Adipocyte (in vitro differentiated cells): ENCODE measurements at regions not wholly inside any gene's neighbourhood (a gene's known extent, or its start where the extent isn't known, plus 50 kb on each side); places are given as distances from the start of the nearest gene placed in this dataset.

ENCODE experiments used
- DNase-seq: peaks from one replicate; pipeline ENCODE4 v3.0.0-alpha.2; 2015; ENCODE audit warnings: low read depth
- H3K27me3 ChIP-seq: replicated peaks from 2 replicates; pipeline ENCODE4 v1.7.0; 2013; ENCODE audit warnings: mild to moderate bottlenecking, low read length, moderate library complexity; ENCODE audit not compliant: control insufficient read depth, insufficient read depth
- H3K36me3 ChIP-seq: 2 replicates; pipeline ENCODE4 v1.7.0; 2013; ENCODE audit warnings: low read length, mild to moderate bottlenecking, moderate library complexity; ENCODE audit not compliant: control insufficient read depth, insufficient read depth, severe bottlenecking
- H3K4me1 ChIP-seq: 2 replicates; pipeline ENCODE4 v1.7.0; 2013; ENCODE audit warnings: mild to moderate bottlenecking, low read length, moderate library complexity; ENCODE audit not compliant: control insufficient read depth, insufficient read depth
- H3K4me3 ChIP-seq: 2 replicates; pipeline ENCODE4 v1.7.0; 2013; ENCODE audit warnings: mild to moderate bottlenecking, low read length, moderate library complexity
- H3K9ac ChIP-seq: 2 replicates; pipeline ENCODE4 v1.7.0; 2013; ENCODE audit warnings: mild to moderate bottlenecking, low read length, moderate library complexity
- H3K9me3 ChIP-seq: 2 replicates; pipeline ENCODE4 v1.7.0; 2013; ENCODE audit warnings: mild to moderate bottlenecking, low read length, moderate library complexity; ENCODE audit not compliant: control insufficient read depth

DNA sequence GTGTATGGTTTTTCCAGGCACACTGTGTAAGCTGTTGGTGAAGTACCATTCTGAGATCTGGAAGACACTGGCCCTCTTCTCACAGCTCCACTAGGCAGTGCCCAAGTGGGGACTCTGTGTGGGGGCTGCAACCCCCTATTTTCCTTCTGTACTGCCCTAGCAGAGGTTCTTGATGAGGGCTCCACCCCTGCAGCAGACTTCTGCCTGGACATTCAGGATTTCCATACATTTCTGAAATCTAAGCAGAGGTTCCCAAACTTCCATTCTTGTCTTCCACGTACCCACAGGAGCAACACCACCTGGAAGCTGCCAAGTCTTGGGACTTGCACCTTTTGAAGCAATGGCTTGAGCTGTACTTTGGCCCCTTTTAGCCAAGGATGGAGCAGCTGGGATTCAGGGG lies 85.2 kb upstream of the PRMT8 start:
- Histone ChIP-seq H3K4me3 (no peak overlapping the region), H3K27me3 (no peaks in the 10 kb centered on the region), H3K36me3 (no peaks in the 10 kb centered on the region), H3K9ac (no peak overlapping the region), H3K9me3 (peaks cover 34% of the 10 kb centered on the region), H3K4me1 (no peaks in the 10 kb centered on the region)
- no peak for DNase-seq

- no peak for DNase-seq
Measured at GRCh38 chr12:3407723-3408122, 83.3 kb upstream of the PRMT8 start.

DNA sequence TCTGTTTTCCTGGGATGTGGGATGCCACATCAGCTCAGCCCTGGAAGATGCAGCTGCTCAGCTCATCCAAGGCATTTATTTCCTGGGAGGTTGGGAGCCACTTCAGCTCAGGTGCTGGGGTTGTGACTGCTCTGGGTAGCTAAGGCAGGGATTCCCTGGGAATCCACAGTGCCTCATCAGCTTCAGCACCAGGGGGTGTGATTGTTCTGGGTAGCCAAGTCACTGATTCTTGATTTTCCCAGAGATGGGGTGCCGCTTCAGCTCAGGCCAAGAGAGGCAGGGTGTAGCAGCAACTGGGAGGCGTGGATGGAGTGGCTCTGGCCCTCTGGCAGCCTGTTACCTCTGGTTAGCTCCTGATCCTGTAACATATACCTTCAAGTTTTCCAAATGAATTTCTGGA lies 81.3 kb upstream of the PRMT8 start:
- H3K4me3 ChIP-seq = no peak overlapping the region
- peaks cover 41% of the 10 kb centered on the region for H3K9me3 ChIP-seq
- H3K27me3 ChIP-seq = no peaks in the 10 kb centered on the region
- H3K36me3 ChIP-seq = no peaks in the 10 kb centered on the region
- no peaks in the 10 kb centered on the region for H3K4me1 ChIP-seq
- no peak for DNase-seq
- H3K9ac ChIP-seq = no peak overlapping the region

More at GRCh38 chr12:3407723-3408122, 83.3 kb upstream of the PRMT8 start:
- Histone ChIP-seq H3K9me3 (peaks cover 34% of the 10 kb centered on the region), H3K27me3 (no peaks in the 10 kb centered on the region), H3K9ac (no peak overlapping the region), H3K36me3 (no peaks in the 10 kb centered on the region), H3K4me3 (no peak overlapping the region), H3K4me1 (no peaks in the 10 kb centered on the region)

DNA sequence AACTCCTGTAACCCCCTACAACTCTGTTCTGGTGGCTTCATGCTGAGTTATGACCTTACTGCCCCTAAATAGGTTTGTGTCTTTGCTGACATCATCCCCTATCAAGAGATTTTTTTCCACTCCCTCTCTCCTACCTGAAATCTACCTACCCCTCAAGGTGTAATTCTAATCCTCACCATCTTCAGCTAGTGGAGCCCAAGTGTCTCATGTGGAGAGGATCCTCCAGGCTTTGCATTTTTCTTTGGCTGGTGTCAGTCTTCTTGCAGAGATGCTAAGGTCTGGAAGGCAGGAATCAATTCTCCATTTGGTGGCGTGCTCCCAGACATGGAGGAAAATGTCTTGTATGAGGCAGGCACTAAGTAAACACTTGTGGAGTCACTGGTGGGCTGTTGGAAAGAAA lies 74.8 kb upstream of the PRMT8 start:
- Histone ChIP-seq H3K9me3 (peaks cover 8% of the 10 kb centered on the region), H3K4me1 (no peaks in the 10 kb centered on the region), H3K9ac (no peak overlapping the region), H3K4me3 (no peak overlapping the region), H3K36me3 (no peaks in the 10 kb centered on the region), H3K27me3 (peaks cover 28% of the 10 kb centered on the region)
- DNase-seq = no peak

DNA sequence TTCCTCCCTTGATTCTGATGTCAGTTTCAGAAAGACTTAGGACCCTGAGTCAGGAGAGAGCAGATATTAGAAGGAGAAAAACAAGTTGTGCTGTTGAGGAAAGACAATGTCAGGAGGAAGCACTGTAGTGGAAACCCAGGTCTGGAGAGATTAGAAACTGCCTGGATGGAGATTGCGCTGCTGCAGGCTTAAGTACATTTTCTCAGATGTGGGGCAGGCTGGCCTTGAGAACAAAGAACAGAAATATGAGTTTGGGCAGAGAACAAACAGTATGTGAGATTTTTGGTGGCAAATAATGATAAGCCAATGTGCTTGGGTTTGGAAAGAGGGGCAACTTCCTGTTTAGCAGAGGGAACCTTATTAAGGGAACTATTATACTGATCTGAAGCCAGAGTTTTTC lies 74.3 kb upstream of the PRMT8 start:
- peaks cover 8% of the 10 kb centered on the region for H3K9me3 ChIP-seq
- H3K9ac ChIP-seq = no peak overlapping the region
- DNase-seq = no peak
- no peaks in the 10 kb centered on the region for H3K36me3 ChIP-seq
- no peaks in the 10 kb centered on the region for H3K4me1 ChIP-seq
- H3K27me3 ChIP-seq = peaks cover 28% of the 10 kb centered on the region
- H3K4me3 ChIP-seq = no peak overlapping the region

- H3K27me3 ChIP-seq = peaks cover 31% of the 10 kb centered on the region
Measured at GRCh38 chr12:3417113-3417512, 73.9 kb upstream of the PRMT8 start.

DNA sequence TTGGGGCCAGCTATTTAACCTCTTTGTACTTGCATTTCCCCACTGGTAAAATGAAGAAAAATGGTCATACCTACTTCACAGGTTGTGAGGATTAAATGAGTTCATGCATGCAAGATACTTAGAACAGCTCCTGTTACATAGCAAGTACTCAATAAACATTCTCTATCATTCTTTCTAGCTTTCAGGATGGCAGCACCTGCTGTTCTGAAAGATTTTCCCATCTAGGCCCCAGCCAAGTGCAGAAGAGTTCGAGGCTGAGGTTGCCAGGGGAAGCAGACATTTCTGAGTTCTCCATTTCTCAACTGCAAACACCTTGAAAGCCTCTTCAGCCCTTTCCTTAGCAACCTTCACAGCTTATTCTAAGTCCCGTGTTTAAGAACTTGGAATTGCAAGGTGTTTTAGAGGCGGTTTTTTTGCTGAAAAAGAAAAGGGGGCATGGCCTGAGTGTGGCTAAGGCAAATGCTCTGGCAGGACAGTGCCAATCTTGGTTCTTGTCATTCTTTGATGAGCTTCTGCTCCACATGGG lies 73.0 kb upstream of the PRMT8 start:
- Histone ChIP-seq H3K27me3 (peaks cover 32% of the 10 kb centered on the region), H3K9ac (no peak overlapping the region), H3K36me3 (no peaks in the 10 kb centered on the region), H3K4me1 (no peaks in the 10 kb centered on the region), H3K4me3 (no peak overlapping the region), H3K9me3 (peaks cover 8% of the 10 kb centered on the region)
- no peak for DNase-seq

More at GRCh38 chr12:3417113-3417512, 73.9 kb upstream of the PRMT8 start:
- H3K9ac ChIP-seq = no peak overlapping the region
- H3K9me3 ChIP-seq = peaks cover 8% of the 10 kb centered on the region
- no peak overlapping the region for H3K4me3 ChIP-seq
- DNase-seq = no peak
- no peaks in the 10 kb centered on the region for H3K36me3 ChIP-seq
- no peaks in the 10 kb centered on the region for H3K4me1 ChIP-seq

DNA sequence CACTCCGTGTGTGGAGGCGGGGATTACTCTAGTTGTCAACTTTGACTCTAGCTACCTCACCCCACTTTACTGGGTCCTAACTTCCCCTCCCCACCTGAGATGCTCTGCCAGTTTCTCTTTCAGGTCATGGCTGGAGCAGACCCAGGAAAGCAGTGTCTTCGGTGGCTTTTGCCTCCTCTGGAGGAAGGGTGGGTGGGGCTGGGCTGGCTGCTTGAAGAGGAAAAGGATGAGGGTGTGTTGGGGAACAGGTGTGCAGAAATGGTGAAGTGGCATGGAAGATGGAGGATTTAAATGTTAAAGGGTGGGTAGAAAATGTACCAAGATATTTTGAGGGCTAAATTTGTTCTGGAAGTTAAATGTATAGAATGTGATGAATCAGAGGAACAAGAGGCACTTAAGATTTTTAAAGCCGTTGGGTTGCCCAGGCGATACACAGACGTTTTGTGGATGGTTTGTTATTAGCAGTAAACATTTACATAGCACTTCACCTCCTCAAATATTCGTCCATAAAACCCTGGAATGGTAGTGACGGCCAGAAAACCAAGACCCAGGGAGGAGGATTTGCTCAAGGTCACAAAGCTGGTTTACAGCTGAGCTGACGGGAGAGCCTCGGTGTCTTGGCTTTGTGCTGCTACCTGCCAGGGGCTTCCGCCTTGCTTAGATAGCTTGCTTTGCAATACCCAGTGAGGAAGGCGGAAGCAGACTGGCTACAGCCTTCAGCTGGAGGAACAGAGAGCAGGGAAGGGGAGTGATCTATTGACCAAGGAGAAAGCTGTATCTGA lies 72.2 kb upstream of the PRMT8 start:
- Histone ChIP-seq H3K9me3 (peaks cover 8% of the 10 kb centered on the region), H3K36me3 (no peaks in the 10 kb centered on the region), H3K9ac (no peak overlapping the region), H3K4me3 (no peak overlapping the region), H3K4me1 (no peaks in the 10 kb centered on the region), H3K27me3 (peaks cover 32% of the 10 kb centered on the region)
- DNase-seq = no peak

- no peak overlapping the region for H3K9ac ChIP-seq
- no peaks in the 10 kb centered on the region for H3K36me3 ChIP-seq
- peaks cover 32% of the 10 kb centered on the region for H3K27me3 ChIP-seq
- no peak overlapping the region for H3K4me3 ChIP-seq
- DNase-seq = no peak
- no peaks in the 10 kb centered on the region for H3K4me1 ChIP-seq
- H3K9me3 ChIP-seq = peaks cover 2% of the 10 kb centered on the region
Measured at GRCh38 chr12:3419558-3419957, 71.4 kb upstream of the PRMT8 start.

DNA sequence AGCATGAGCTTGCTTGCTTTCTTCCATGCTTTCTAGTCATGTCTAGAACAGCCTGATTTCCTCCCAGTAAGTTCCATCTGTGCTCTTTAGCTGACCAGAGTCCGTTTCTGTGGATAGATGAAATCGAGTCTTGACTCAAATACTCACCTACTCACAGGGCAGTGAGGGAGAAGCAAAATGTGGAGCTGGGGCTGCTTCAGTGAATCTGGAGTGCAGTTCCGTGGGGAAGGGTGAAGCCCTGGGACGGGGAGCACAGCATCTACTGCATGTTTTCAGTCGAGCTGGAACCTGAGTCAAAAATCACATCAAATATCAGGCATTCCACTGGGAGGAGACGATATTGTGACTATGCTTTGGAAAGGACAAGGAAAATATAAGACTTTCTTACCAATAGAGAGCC lies 70.3 kb upstream of the PRMT8 start:
- no peak overlapping the region for H3K4me3 ChIP-seq
- H3K36me3 ChIP-seq = no peaks in the 10 kb centered on the region
- H3K27me3 ChIP-seq = peaks cover 32% of the 10 kb centered on the region
- H3K9ac ChIP-seq = no peak overlapping the region
- no peak for DNase-seq
- H3K9me3 ChIP-seq = no peaks in the 10 kb centered on the region
- no peaks in the 10 kb centered on the region for H3K4me1 ChIP-seq

- H3K9me3 ChIP-seq = no peaks in the 10 kb centered on the region
Measured at GRCh38 chr12:3421191-3421978, 69.6 kb upstream of the PRMT8 start.

More at GRCh38 chr12:3421191-3421978, 69.6 kb upstream of the PRMT8 start:
- H3K9ac ChIP-seq = no peak overlapping the region
- H3K4me3 ChIP-seq = no peak overlapping the region
- H3K27me3 ChIP-seq = peaks cover 27% of the 10 kb centered on the region
- no peaks in the 10 kb centered on the region for H3K4me1 ChIP-seq
- H3K36me3 ChIP-seq = no peaks in the 10 kb centered on the region
- DNase-seq = no peak
